Astrocyte of the spinal cord (primary cell): ENCODE measurements at regions not wholly inside any gene's neighbourhood (a gene's known extent, or its start where the extent isn't known, plus 50 kb on each side); places are given as distances from the start of the nearest gene placed in this dataset.

Experiments
- DNase-seq: peaks from one replicate; pipeline ENCODE4 v3.0.0; 2011; ENCODE audit warnings: low read depth, low spot score
- H3K4me3 ChIP-seq: 2 replicates; pipeline ENCODE4 v1.5.1; 2011; ENCODE audit warnings: low read depth, mild to moderate bottlenecking, low read length, moderate library complexity
- CTCF ChIP-seq: IDR thresholded peaks from 2 replicates; pipeline ENCODE4 v1.5.1; 2012; ENCODE audit warnings: low read depth, mild to moderate bottlenecking, low read length, inconsistent platforms
- in situ Hi-C: cut with HindIII; loops from 2 replicates; pipeline ENCODE4 v1.10.0; 2017; ENCODE audit warnings: low sequenced_read_pairs

- no peak for DNase-seq
- H3K4me3 ChIP-seq, result no peak overlapping the region
- in situ Hi-C loops, result no loop called here
- TF ChIP-seq CTCF, result no peak
Measured at GRCh38 chr5:72032788-72033187, 74.5 kb upstream of the MAP1B start.

GRCh38 chr5:72034770-72035169 is 72.5 kb upstream of the MAP1B start:
- no peak for TF ChIP-seq CTCF
- no peak for DNase-seq
- in situ Hi-C loops, result no loop called here
- no peak overlapping the region for H3K4me3 ChIP-seq

DNA sequence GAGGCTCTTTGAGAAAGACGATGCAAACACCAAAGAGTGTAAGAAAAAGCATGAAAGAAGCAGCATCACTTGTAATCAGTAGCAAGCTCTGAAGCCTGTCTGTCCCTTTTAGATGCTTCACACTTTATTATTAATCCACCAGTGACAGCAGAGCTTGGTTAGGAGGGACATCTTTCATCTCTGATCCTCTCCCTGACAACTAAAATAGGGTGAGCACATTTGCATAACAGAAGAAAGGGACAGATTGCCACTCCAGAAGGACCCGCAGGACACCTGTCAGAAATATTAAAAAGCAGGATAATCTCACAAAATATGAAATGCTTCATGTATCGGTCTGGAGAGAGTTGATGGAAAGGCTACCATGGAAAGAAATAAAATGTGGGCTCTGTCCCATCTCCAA is 71.4 kb upstream of the MAP1B start:
- in situ Hi-C loops, result no loop called here
- no peak overlapping the region for H3K4me3 ChIP-seq
- DNase-seq, result no peak
- TF ChIP-seq CTCF, result no peak

- no peak overlapping the region for H3K4me3 ChIP-seq
- in situ Hi-C loops, result no loop called here
- no peak for DNase-seq
- no peak for TF ChIP-seq CTCF
Measured at GRCh38 chr5:72036951-72037350, 70.3 kb upstream of the MAP1B start.

DNA sequence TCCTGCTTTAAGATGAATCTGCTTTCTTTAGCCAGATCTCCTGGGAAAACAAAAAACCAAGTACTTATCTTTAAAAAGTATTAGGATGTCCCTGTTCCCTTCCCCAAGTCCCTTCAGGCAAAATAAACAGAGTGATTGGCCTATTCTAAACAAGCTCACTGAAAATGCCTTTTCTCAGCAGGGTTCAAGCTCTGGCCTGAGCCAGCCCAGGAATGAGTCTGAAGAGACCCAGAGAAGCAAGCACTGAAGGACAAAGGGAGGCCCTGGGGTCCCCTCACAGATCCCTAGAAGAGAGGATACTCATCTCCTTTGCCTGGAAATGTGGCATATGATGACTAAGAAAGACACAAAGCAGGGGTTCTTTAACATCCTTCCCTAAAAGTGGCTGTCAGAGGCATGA is 66.8 kb upstream of the MAP1B start:
- no peak for DNase-seq
- TF ChIP-seq CTCF, result no peak
- in situ Hi-C loops, result no loop called here
- H3K4me3 ChIP-seq, result no peak overlapping the region

GRCh38 chr5:72041654-72042053 is 65.6 kb upstream of the MAP1B start:
- no peak for TF ChIP-seq CTCF
- in situ Hi-C loops, result no loop called here

GRCh38 chr5:72042097-72042496 is 65.2 kb upstream of the MAP1B start:
- in situ Hi-C loops, result no loop called here
- DNase-seq, result no peak
- TF ChIP-seq CTCF, result no peak
- H3K4me3 ChIP-seq, result no peak overlapping the region

More at GRCh38 chr5:72041654-72042053, 65.6 kb upstream of the MAP1B start:
- H3K4me3 ChIP-seq, result no peak overlapping the region
- no peak for DNase-seq
